ENCODE measurements at regions not wholly inside any gene's neighbourhood (a gene's known extent, or its start where the extent isn't known, plus 50 kb on each side); places are given as distances from the start of the nearest gene placed in this dataset.

GRCh38 chr1:175892686-175893085 is 149.3 kb upstream of the TNR start:
- Histone ChIP-seq H3K14ac (ENCODE audit: insufficient read length) (no peak overlapping the region), H3K9ac (replicated peaks in 1 of 4; ENCODE audit: extremely low read depth in 1 of 4, low read depth in 3 of 4, low read length in 3 of 4) (no peak overlapping the region), H3K23ac (ENCODE audit: insufficient read length) (no peak overlapping the region), H2AK5ac (ENCODE audit: low read depth, low read length) (no peak overlapping the region), H3K4me2 (ENCODE audit: insufficient read depth in 1 of 2, low read depth in 2 of 2, low read length in 2 of 2) (no peak overlapping the region), H3K18ac (ENCODE audit: extremely low read depth, low read length) (no peak overlapping the region), H3K56ac (replicated peaks; ENCODE audit: insufficient read length, low read depth, low read length) (no peak overlapping the region), H3K27ac (ENCODE audit: low read depth, low read length) (no peak overlapping the region), H2BK20ac (ENCODE audit: low read length) (no peak overlapping the region), H4K5ac (ENCODE audit: insufficient read length, low read depth, low read length) (no peak overlapping the region), H3K23me2 (ENCODE audit: low read depth, low read length) (no peaks in the 10 kb centered on the region), H3K79me2 (ENCODE audit: control insufficient read depth in 1 of 2, insufficient read depth in 2 of 2, low read length in 2 of 2) (no peaks in the 10 kb centered on the region), H2BK5ac (ENCODE audit: low read depth, low read length) (no peak overlapping the region), H3K4ac (replicated peaks; ENCODE audit: insufficient read length, low read depth, low read length) (no peak overlapping the region), H2BK12ac (ENCODE audit: low read depth, low read length) (no peak overlapping the region), H4K20me1 (replicated peaks in 1 of 2; ENCODE audit: control insufficient read depth in 1 of 2, insufficient read depth in 2 of 2, low read length in 2 of 2) (peaks cover 0 to 2% of the 10 kb centered on the region in 2 experiments), H2BK120ac (replicated peaks; ENCODE audit: low read depth, low read length) (no peak overlapping the region), H3K79me1 (ENCODE audit: low read depth, low read length) (no peaks in the 10 kb centered on the region), H3K27me3 (replicated peaks in 1 of 4; ENCODE audit: control insufficient read depth in 3 of 4, extremely low read depth in 1 of 4, insufficient read depth in 3 of 4, low read length in 3 of 4) (peaks cover 19 to 77% (median 66%) of the 10 kb centered on the region in 4 experiments), H2BK15ac (ENCODE audit: low read length) (no peak overlapping the region), H4K91ac (replicated peaks; ENCODE audit: insufficient read length, low read length) (no peak overlapping the region), H3K9me3 (ENCODE audit: insufficient read depth in 2 of 2, low read depth in 1 of 2, low read length in 1 of 2) (no peaks in the 10 kb centered on the region), H2AFZ (ENCODE audit: low read length) (no peak overlapping the region), H3K36me3 (ENCODE audit: control insufficient read depth in 2 of 4, insufficient read depth in 4 of 4, low read length in 3 of 4) (no peaks in the 10 kb centered on the region), H3K4me1 (replicated peaks in 1 of 4; ENCODE audit: control insufficient read depth in 3 of 4, insufficient read depth in 4 of 4, low read length in 3 of 4) (peaks cover 0 to 4% (median 1%) of the 10 kb centered on the region in 4 experiments; a peak in 4 of 7 replicates), H3K4me3 (ENCODE audit: extremely low read depth in 1 of 4, insufficient read depth in 2 of 4, low read depth in 3 of 4, low read length in 4 of 4) (no peak overlapping the region), H4K8ac (ENCODE audit: extremely low read depth, insufficient read depth, low read length) (no peak overlapping the region)
- FAIRE-seq (no peak), DNase-seq (ENCODE audit: low read depth in 1 of 2, low spot score in 2 of 2) (no peak)
- WGBS, 2 experiments (ENCODE audit: extremely low coverage in 1 of 2, insufficient coverage in 1 of 2, insufficient read length in 1 of 2, insufficient replicate concordance in 2 of 2, low coverage in 1 of 2, low lambda C conversion rate in 2 of 2, missing lambda C conversion rate in 1 of 2): 83% methylated on average over 5 of the region's 5 CpGs; no CpG with 5 or more reads in 1 of the 2 experiments
- ChIA-PET CTCF (ENCODE audit: partially characterized antibody) (interaction anchor here (1.2 to 1.7 kb wide), 3 partner anchors 8 to 181 kb away, joined by 3 to 5 read pairs (median 4); no protein-coding TSS in a partner anchor), POLR2A (ENCODE audit: partially characterized antibody) (no interaction called here)
- no peak for TF ChIP-seq FOSL1 (IDR thresholded peaks at IDR 0.05; ENCODE audit: insufficient read depth, low read depth, low read length)
- no peak for TF ChIP-seq ATF3 (IDR thresholded peaks at IDR 0.05; ENCODE audit: insufficient read depth, low read depth, low read length)
- no peak for TF ChIP-seq EP300 (IDR thresholded peaks at IDR 0.05; ENCODE audit: borderline replicate concordance in 1 of 2, low read depth in 2 of 2, low read length in 2 of 2)
